ENCODE measurements at regions not wholly inside any gene's neighbourhood (a gene's known extent, or its start where the extent isn't known, plus 50 kb on each side); places are given as distances from the start of the nearest gene placed in this dataset.

DNA sequence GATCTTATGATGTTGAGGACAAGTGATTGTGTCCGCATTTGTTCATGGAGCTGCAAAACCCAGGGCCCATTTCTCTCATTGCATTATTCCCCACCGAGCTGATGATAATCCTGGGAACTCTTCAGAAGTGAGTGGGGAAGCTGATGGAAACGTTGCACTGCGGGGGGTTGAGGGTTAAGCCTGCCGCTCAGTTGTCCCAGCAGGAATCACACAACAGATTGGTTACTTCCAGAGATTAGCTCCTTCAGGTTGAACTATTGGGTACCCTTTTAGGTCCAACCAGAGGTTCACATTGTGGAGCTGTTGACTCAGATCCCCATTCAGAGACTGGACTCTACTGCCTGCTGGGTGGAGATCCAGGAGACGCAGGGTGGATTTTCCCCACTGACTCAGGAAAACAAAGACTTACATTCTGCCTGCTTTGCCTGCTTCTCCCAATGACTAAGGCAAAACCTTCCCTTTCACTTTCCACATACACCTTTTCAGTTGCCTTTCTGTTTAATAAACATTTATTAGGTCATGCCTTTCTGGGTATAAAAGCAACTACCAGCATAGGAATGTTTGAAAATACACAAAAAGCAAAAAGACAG lies 286.4 kb downstream of the TXNL1 start:
- no peak overlapping the region for H3K4me3 ChIP-seq (ENCODE audit: low read length)
- no peak for DNase-seq
- H3K9me3 ChIP-seq (replicated peaks; ENCODE audit: insufficient read depth, low read length): no peaks in the 10 kb centered on the region
- H4K20me1 ChIP-seq (ENCODE audit: insufficient read depth, low read length): no peaks in the 10 kb centered on the region
- TF ChIP-seq EZH2 (optimal IDR thresholded peaks at IDR 0.05; ENCODE audit: low read depth, low read length): no peak
- H3F3A ChIP-seq (ENCODE audit: insufficient read depth, low read length): no peaks in the 10 kb centered on the region
- no peaks in the 10 kb centered on the region for H3K36me3 ChIP-seq (replicated peaks; ENCODE audit: insufficient read depth, low read length)
- H3K27ac ChIP-seq (ENCODE audit: low read length): no peak overlapping the region
- no peaks in the 10 kb centered on the region for H3K27me3 ChIP-seq (replicated peaks; ENCODE audit: insufficient read depth, low read length)
- no peak overlapping the region for H3K4me2 ChIP-seq (ENCODE audit: low read depth, low read length)
- no peaks in the 10 kb centered on the region for H3K4me1 ChIP-seq (ENCODE audit: low read length)
- H3K79me2 ChIP-seq (ENCODE audit: low read length): no peaks in the 10 kb centered on the region
- H2AFZ ChIP-seq (ENCODE audit: low read length): no peak overlapping the region
- no peak overlapping the region for H3K9ac ChIP-seq (ENCODE audit: low read length)
- H3K9me2 ChIP-seq (replicated peaks; ENCODE audit: insufficient read depth, low read length): no peaks in the 10 kb centered on the region

GRCh38 chr18:56337507-56337906 lies 300.9 kb downstream of the TXNL1 start:
- Histone ChIP-seq H4K20me1 (ENCODE audit: insufficient read depth, low read length) (no peaks in the 10 kb centered on the region), H3K4me3 (ENCODE audit: low read length) (no peak overlapping the region), H2AFZ (ENCODE audit: low read length) (no peak overlapping the region), H3F3A (ENCODE audit: insufficient read depth, low read length) (no peaks in the 10 kb centered on the region), H3K9me2 (replicated peaks; ENCODE audit: insufficient read depth, low read length) (no peaks in the 10 kb centered on the region), H3K4me2 (ENCODE audit: low read depth, low read length) (no peak overlapping the region), H3K4me1 (ENCODE audit: low read length) (peaks cover 6% of the 10 kb centered on the region; the same call in 1 of the 2 replicates), H3K27ac (ENCODE audit: low read length) (no peak overlapping the region), H3K79me2 (ENCODE audit: low read length) (no peaks in the 10 kb centered on the region), H3K27me3 (replicated peaks; ENCODE audit: insufficient read depth, low read length) (no peaks in the 10 kb centered on the region), H3K9me3 (replicated peaks; ENCODE audit: insufficient read depth, low read length) (no peaks in the 10 kb centered on the region), H3K36me3 (replicated peaks; ENCODE audit: insufficient read depth, low read length) (no peaks in the 10 kb centered on the region), H3K9ac (ENCODE audit: low read length) (no peak overlapping the region)
- DNase-seq: no peak
- TF ChIP-seq CTCF (IDR thresholded peaks at IDR 0.05; ENCODE audit: low read length) (no peak), EZH2phosphoT487 (IDR thresholded peaks at IDR 0.05; ENCODE audit: low read length) (no peak), EZH2 (optimal IDR thresholded peaks at IDR 0.05; ENCODE audit: low read depth, low read length) (no peak)

DNA sequence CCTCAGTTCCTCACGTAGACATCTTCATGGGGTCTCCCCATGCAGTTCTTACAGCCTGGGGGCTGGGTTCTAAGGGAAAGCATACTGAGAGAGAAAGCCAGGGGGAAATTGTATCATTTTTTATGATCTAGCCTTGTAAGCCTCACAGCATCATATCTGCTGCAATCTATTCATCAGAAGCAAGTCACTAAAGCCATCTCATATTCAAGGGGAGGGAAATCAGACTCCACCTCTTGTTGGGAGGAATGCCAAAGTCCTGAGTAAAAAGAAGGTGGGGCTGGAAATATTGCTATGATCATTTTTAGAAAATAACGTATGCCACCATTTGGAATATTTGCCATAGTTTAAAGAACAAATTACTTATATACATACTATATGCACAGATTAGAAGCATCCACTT lies 304.6 kb downstream of the TXNL1 start:
- Histone ChIP-seq H3K9me2 (replicated peaks; ENCODE audit: insufficient read depth, low read length) (no peaks in the 10 kb centered on the region), H2AFZ (ENCODE audit: low read length) (no peak overlapping the region), H3K9me3 (replicated peaks; ENCODE audit: insufficient read depth, low read length) (no peaks in the 10 kb centered on the region), H3F3A (ENCODE audit: insufficient read depth, low read length) (no peaks in the 10 kb centered on the region), H4K20me1 (ENCODE audit: insufficient read depth, low read length) (no peaks in the 10 kb centered on the region), H3K4me2 (ENCODE audit: low read depth, low read length) (no peak overlapping the region), H3K36me3 (replicated peaks; ENCODE audit: insufficient read depth, low read length) (no peaks in the 10 kb centered on the region), H3K27me3 (replicated peaks; ENCODE audit: insufficient read depth, low read length) (no peaks in the 10 kb centered on the region), H3K4me3 (ENCODE audit: low read length) (no peak overlapping the region), H3K79me2 (ENCODE audit: low read length) (no peaks in the 10 kb centered on the region), H3K9ac (ENCODE audit: low read length) (no peak overlapping the region), H3K27ac (ENCODE audit: low read length) (no peak overlapping the region), H3K4me1 (ENCODE audit: low read length) (peaks cover 6% of the 10 kb centered on the region; the same call in 1 of the 2 replicates)
- no peak for DNase-seq
- TF ChIP-seq EZH2phosphoT487 (IDR thresholded peaks at IDR 0.05; ENCODE audit: low read length): no peak
- no peak for TF ChIP-seq EZH2 (optimal IDR thresholded peaks at IDR 0.05; ENCODE audit: low read depth, low read length)

GRCh38 chr18:56333146-56333545 lies 305.2 kb downstream of the TXNL1 start:
- H3K36me3 ChIP-seq (replicated peaks; ENCODE audit: insufficient read depth, low read length): no peaks in the 10 kb centered on the region
- peaks cover 6% of the 10 kb centered on the region; the same call in 1 of the 2 replicates for H3K4me1 ChIP-seq (ENCODE audit: low read length)
- H3K9ac ChIP-seq (ENCODE audit: low read length): no peak overlapping the region
- H3F3A ChIP-seq (ENCODE audit: insufficient read depth, low read length): no peaks in the 10 kb centered on the region
- H3K4me3 ChIP-seq (ENCODE audit: low read length): no peak overlapping the region
- no peaks in the 10 kb centered on the region for H3K79me2 ChIP-seq (ENCODE audit: low read length)
- no peak overlapping the region for H2AFZ ChIP-seq (ENCODE audit: low read length)
- no peak for DNase-seq
- H3K4me2 ChIP-seq (ENCODE audit: low read depth, low read length): no peak overlapping the region
- H3K27me3 ChIP-seq (replicated peaks; ENCODE audit: insufficient read depth, low read length): no peaks in the 10 kb centered on the region
- no peak overlapping the region for H3K27ac ChIP-seq (ENCODE audit: low read length)
- no peaks in the 10 kb centered on the region for H3K9me3 ChIP-seq (replicated peaks; ENCODE audit: insufficient read depth, low read length)
- no peaks in the 10 kb centered on the region for H4K20me1 ChIP-seq (ENCODE audit: insufficient read depth, low read length)
- no peaks in the 10 kb centered on the region for H3K9me2 ChIP-seq (replicated peaks; ENCODE audit: insufficient read depth, low read length)
- TF ChIP-seq EZH2phosphoT487 (IDR thresholded peaks at IDR 0.05; ENCODE audit: low read length) (no peak), CTCF (IDR thresholded peaks at IDR 0.05; ENCODE audit: low read length) (no peak), EZH2 (optimal IDR thresholded peaks at IDR 0.05; ENCODE audit: low read depth, low read length) (no peak)

Data from MM.1S (cell line).